H9 (cell line): ENCODE measurements at regions not wholly inside any gene's neighbourhood (a gene's known extent, or its start where the extent isn't known, plus 50 kb on each side); places are given as distances from the start of the nearest gene placed in this dataset.

Experiments
- DNase-seq: peaks from one replicate; pipeline ENCODE4 v3.0.0-alpha.2; 2017
- H2AFZ ChIP-seq: one replicate; pipeline ENCODE4 v1.6.1; 2013; ENCODE audit warnings: mild to moderate bottlenecking, low read length, control low read depth, moderate library complexity
- H2AK5ac ChIP-seq: 2 replicates; pipeline ENCODE4 v1.6.1; 2013; ENCODE audit warnings: low read length, control low read depth, mixed read lengths; ENCODE audit not compliant: insufficient read length
- H2BK120ac ChIP-seq: one replicate; pipeline ENCODE4 v1.6.1; 2013; ENCODE audit warnings: low read depth, mild to moderate bottlenecking, low read length, control low read depth, inconsistent platforms; ENCODE audit not compliant: poor library complexity, severe bottlenecking
- H2BK12ac ChIP-seq: 2 replicates; pipeline ENCODE4 v1.6.1; 2013; ENCODE audit warnings: low read length, control low read depth, mixed read lengths, low read depth; ENCODE audit not compliant: insufficient read length
- H2BK15ac ChIP-seq: 2 replicates; pipeline ENCODE4 v1.6.1; 2013; ENCODE audit warnings: low read depth, low read length, control low read depth
- H2BK20ac ChIP-seq: one replicate; pipeline ENCODE4 v1.6.1; 2013; ENCODE audit warnings: low read depth, mild to moderate bottlenecking, low read length, control low read depth, inconsistent platforms; ENCODE audit not compliant: poor library complexity, severe bottlenecking
- H2BK5ac ChIP-seq: 2 replicates; pipeline ENCODE4 v1.6.1; 2013; ENCODE audit warnings: low read length, control low read depth, mixed read lengths; ENCODE audit not compliant: insufficient read length
- H3K14ac ChIP-seq: 2 replicates; pipeline ENCODE4 v1.6.1; 2013; ENCODE audit warnings: low read length, control low read depth; ENCODE audit not compliant: insufficient read depth
- H3K18ac ChIP-seq: 2 replicates; pipeline ENCODE4 v1.6.1; 2013; ENCODE audit warnings: low read depth, mild to moderate bottlenecking, mixed read lengths, low read length, control low read depth; ENCODE audit not compliant: insufficient read length
- H3K23ac ChIP-seq: 2 replicates; pipeline ENCODE4 v1.6.1; 2013; ENCODE audit warnings: low read length, control low read depth, mixed read lengths, low read depth; ENCODE audit not compliant: insufficient read length
- H3K23me2 ChIP-seq: 2 replicates; pipeline ENCODE4 v1.6.1; 2013; ENCODE audit warnings: low read depth, mild to moderate bottlenecking, mixed read lengths, low read length, control low read depth; ENCODE audit not compliant: insufficient read length, poor library complexity, severe bottlenecking
- H3K27ac ChIP-seq: 2 replicates; pipeline ENCODE4 v1.5.1; 2013; ENCODE audit warnings: low read length, control low read depth, mixed read lengths, low read depth; ENCODE audit not compliant: insufficient read length
- H3K27me3 ChIP-seq: 2 replicates; pipeline ENCODE4 v1.6.1; 2013; ENCODE audit warnings: low read length, control low read depth, inconsistent platforms; ENCODE audit not compliant: insufficient read depth
- H3K4ac ChIP-seq: 2 replicates; pipeline ENCODE4 v1.6.1; 2013; ENCODE audit warnings: low read depth, mild to moderate bottlenecking, control low read depth, inconsistent platforms, low read length, moderate library complexity
- H3K4me1 ChIP-seq: 2 replicates; pipeline ENCODE4 v1.6.1; 2013; ENCODE audit warnings: low read length, control low read depth, inconsistent platforms; ENCODE audit not compliant: insufficient read depth
- H3K4me2 ChIP-seq: 2 replicates; pipeline ENCODE4 v1.6.1; 2013; ENCODE audit warnings: low read length, control low read depth, mixed read lengths; ENCODE audit not compliant: insufficient read length, insufficient read depth
- H3K56ac ChIP-seq: 2 replicates; pipeline ENCODE4 v1.6.1; 2013; ENCODE audit warnings: low read depth, mild to moderate bottlenecking, mixed read lengths, low read length, control low read depth; ENCODE audit not compliant: insufficient read length
- H3K79me1 ChIP-seq: 2 replicates; pipeline ENCODE4 v1.6.1; 2013; ENCODE audit warnings: low read depth, mild to moderate bottlenecking, moderate library complexity, low read length, control low read depth, inconsistent platforms; ENCODE audit not compliant: insufficient read depth, poor library complexity, severe bottlenecking
- H3K79me2 ChIP-seq: 2 replicates; pipeline ENCODE4 v1.6.1; 2013; ENCODE audit warnings: low read length, control low read depth, inconsistent platforms; ENCODE audit not compliant: insufficient read depth
- H3K9ac ChIP-seq: 2 replicates; pipeline ENCODE4 v1.6.1; 2013; ENCODE audit warnings: low read length, control low read depth, mixed read lengths; ENCODE audit not compliant: insufficient read length; ENCODE audit errors: extremely low read depth
- H3K9me3 ChIP-seq: one replicate; pipeline ENCODE4 v1.6.1; 2013; ENCODE audit warnings: low read depth, low read length, inconsistent platforms; ENCODE audit not compliant: control insufficient read depth
- H3T11ph ChIP-seq: one replicate; pipeline ENCODE4 v1.6.1; 2013; ENCODE audit warnings: mild to moderate bottlenecking, low read length, control low read depth, inconsistent platforms
- H4K20me1 ChIP-seq: one replicate; pipeline ENCODE4 v1.6.1; 2013; ENCODE audit not compliant: control insufficient read depth, insufficient read length, insufficient read depth
- H4K5ac ChIP-seq: 2 replicates; pipeline ENCODE4 v1.6.1; 2013; ENCODE audit warnings: low read depth, mild to moderate bottlenecking, mixed read lengths, low read length, control low read depth; ENCODE audit not compliant: insufficient read length
- H4K8ac ChIP-seq: replicated peaks from 2 replicates; pipeline ENCODE4 v1.6.1; 2013; ENCODE audit warnings: low read length, control low read depth, mixed read lengths, low read depth; ENCODE audit not compliant: insufficient read length
- H4K91ac ChIP-seq: 2 replicates; pipeline ENCODE4 v1.6.1; 2013; ENCODE audit warnings: low read depth, mild to moderate bottlenecking, moderate library complexity, mixed read lengths, low read length, control low read depth; ENCODE audit not compliant: insufficient read length
- H3K27ac Mint-ChIP-seq, 3 experiments: 2 replicates in 2 of 3; 3 replicates in 1 of 3; pipeline ENCODE4 v1.8.0; 2020 to 2021; ENCODE audit warnings: mixed read lengths in 3 of 3, mild to moderate bottlenecking in 1 of 3, moderate library complexity in 1 of 3
- H3K27me3 Mint-ChIP-seq: 2 replicates; pipeline ENCODE4 v1.8.0; 2021; ENCODE audit warnings: low read depth, mild to moderate bottlenecking, moderate library complexity, mixed read lengths
- H3K36me3 Mint-ChIP-seq, 3 experiments: 2 replicates in 2 of 3; 3 replicates in 1 of 3; pipeline ENCODE4 v1.8.0; 2020 to 2021; ENCODE audit warnings: low read depth in 3 of 3, mixed read lengths in 3 of 3; ENCODE audit not compliant: insufficient read depth in 1 of 3
- H3K4me1 Mint-ChIP-seq, 2 experiments: 2 replicates each; pipeline ENCODE4 v1.8.0; 2020; ENCODE audit warnings: mixed read lengths in 2 of 2
- H3K4me3 Mint-ChIP-seq, 2 experiments: 2 replicates in 1 of 2; 3 replicates in 1 of 2; pipeline ENCODE4 v1.8.0; 2020 to 2021; ENCODE audit warnings: mild to moderate bottlenecking in 2 of 2, mixed read lengths in 2 of 2, moderate library complexity in 1 of 2
- H3K9me3 Mint-ChIP-seq, 2 experiments: 2 replicates in 1 of 2; 3 replicates in 1 of 2; pipeline ENCODE4 v1.8.0; 2020; ENCODE audit warnings: mild to moderate bottlenecking in 2 of 2, mixed read lengths in 2 of 2, moderate library complexity in 1 of 2
- WGBS: extraction: QIAGEN DNeasy Blood & Tissue Kit; methylation state at CpG from one replicate; pipeline ENCODE4 v1.1.7; 2013; ENCODE audit warnings: missing lambda C conversion rate, low lambda C conversion rate, mixed read lengths; ENCODE audit not compliant: insufficient read length; ENCODE audit errors: extremely low coverage; 5-methylcytosine and 5-hydroxymethylcytosine counted together
- TF ChIP-seq, protein P1 (sequence below): fragments of 200-600 bp; sonication (generic); conservative IDR thresholded peaks from 3 replicates; pipeline ENCODE4 v1.8.0; 2021; ENCODE audit warnings: antibody characterized with exemption, mild to moderate bottlenecking

DNA sequence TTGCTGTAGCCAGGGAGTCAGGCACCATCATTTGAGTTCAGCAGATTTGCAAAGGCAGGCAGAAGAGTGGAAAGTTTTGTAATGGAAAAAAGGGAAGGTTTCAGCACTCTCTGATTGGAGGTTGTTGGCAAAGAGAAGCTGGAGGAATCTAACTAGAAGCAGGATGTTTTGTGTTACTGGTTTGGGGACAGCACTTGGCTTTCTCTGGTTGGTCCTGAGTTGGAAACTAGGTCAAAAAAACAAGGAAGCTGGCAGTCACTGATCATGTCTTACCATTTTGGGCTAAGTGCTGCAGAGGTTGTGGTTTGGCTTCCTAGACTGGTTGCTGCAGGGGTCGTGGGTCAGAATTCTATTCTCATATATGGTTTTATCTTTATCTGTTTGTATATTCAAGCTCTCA lies 189.8 kb downstream of the DRD1 start:
- H3K9me3 ChIP-seq: no peaks in the 10 kb centered on the region
- H3K23ac ChIP-seq: no peak overlapping the region
- H3K18ac ChIP-seq: no peak overlapping the region
- no peak overlapping the region for H4K91ac ChIP-seq
- no peak overlapping the region for H3K9ac ChIP-seq
- H2BK12ac ChIP-seq: no peak overlapping the region
- H3K27me3 ChIP-seq: no peaks in the 10 kb centered on the region
- H3K14ac ChIP-seq: no peak overlapping the region
- Mint-ChIP-seq H3K4me3 (no peak overlapping the region), H3K27me3 (peaks cover 7% of the 10 kb centered on the region), H3K27ac (no peak overlapping the region; a peak in 1 of 7 replicates), H3K36me3 (no peaks in the 10 kb centered on the region), H3K9me3 (no peaks in the 10 kb centered on the region), H3K4me1 (peaks cover 6 to 8% of the 10 kb centered on the region in 2 experiments; a peak in 3 of 4 replicates)
- no peak overlapping the region for H2BK5ac ChIP-seq
- no peak overlapping the region for H3K56ac ChIP-seq
- H2BK120ac ChIP-seq: no peak overlapping the region
- no CpG with 5 or more reads among the region's 1 CpG for WGBS
- no peak overlapping the region for H3K4ac ChIP-seq
- H2BK20ac ChIP-seq: no peak overlapping the region
- no peak overlapping the region for H3K4me2 ChIP-seq
- no peaks in the 10 kb centered on the region for H3K79me1 ChIP-seq
- no peaks in the 10 kb centered on the region for H3K4me1 ChIP-seq
- H4K8ac ChIP-seq: no peak overlapping the region
- no peak overlapping the region for H2AK5ac ChIP-seq
- no peak overlapping the region for H2AFZ ChIP-seq
- H4K5ac ChIP-seq: no peak overlapping the region
- H2BK15ac ChIP-seq: no peak overlapping the region
- H3K23me2 ChIP-seq: no peaks in the 10 kb centered on the region
- H3T11ph ChIP-seq: no peak overlapping the region
- no peaks in the 10 kb centered on the region for H4K20me1 ChIP-seq
- DNase-seq: no peak
- TF ChIP-seq, protein P1, sequence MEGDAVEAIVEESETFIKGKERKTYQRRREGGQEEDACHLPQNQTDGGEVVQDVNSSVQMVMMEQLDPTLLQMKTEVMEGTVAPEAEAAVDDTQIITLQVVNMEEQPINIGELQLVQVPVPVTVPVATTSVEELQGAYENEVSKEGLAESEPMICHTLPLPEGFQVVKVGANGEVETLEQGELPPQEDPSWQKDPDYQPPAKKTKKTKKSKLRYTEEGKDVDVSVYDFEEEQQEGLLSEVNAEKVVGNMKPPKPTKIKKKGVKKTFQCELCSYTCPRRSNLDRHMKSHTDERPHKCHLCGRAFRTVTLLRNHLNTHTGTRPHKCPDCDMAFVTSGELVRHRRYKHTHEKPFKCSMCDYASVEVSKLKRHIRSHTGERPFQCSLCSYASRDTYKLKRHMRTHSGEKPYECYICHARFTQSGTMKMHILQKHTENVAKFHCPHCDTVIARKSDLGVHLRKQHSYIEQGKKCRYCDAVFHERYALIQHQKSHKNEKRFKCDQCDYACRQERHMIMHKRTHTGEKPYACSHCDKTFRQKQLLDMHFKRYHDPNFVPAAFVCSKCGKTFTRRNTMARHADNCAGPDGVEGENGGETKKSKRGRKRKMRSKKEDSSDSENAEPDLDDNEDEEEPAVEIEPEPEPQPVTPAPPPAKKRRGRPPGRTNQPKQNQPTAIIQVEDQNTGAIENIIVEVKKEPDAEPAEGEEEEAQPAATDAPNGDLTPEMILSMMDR: no peak
- no peaks in the 10 kb centered on the region for H3K79me2 ChIP-seq
- H3K27ac ChIP-seq: no peak overlapping the region
